ENCODE measurements at regions not wholly inside any gene's neighbourhood (a gene's known extent, or its start where the extent isn't known, plus 50 kb on each side); places are given as distances from the start of the nearest gene placed in this dataset.
A peak's percentile ranks its signal among the peaks of the same experiment; 100 is the strongest.

GRCh38 chr17:27368151-27368795, 74.4 kb downstream of the WSB1 start:
- no peak overlapping the region for H3K27ac ChIP-seq (ENCODE audit: extremely low read depth, low read depth, low read length)
- H3K4me1 ChIP-seq (ENCODE audit: control insufficient read depth, insufficient read depth, low read length), result no peaks in the 10 kb centered on the region
- TF ChIP-seq ZSCAN23 (tag by site-specific recombination; IDR thresholded peaks at IDR 0.05) (no peak), ZNF23 (tag by site-specific recombination; IDR thresholded peaks at IDR 0.05; ENCODE audit: borderline replicate concordance) (no peak), ZNF555 (tag by site-specific recombination; conservative IDR thresholded peaks at IDR 0.05) (no peak), ZIC2 (tag by site-specific recombination; IDR thresholded peaks at IDR 0.05) (peak; percentile 25; the same call in 1 of the 2 replicates), YY1 (tag by site-specific recombination; IDR thresholded peaks at IDR 0.05) (no peak), GFI1B (tag by site-specific recombination; IDR thresholded peaks at IDR 0.05) (no peak), REPIN1 (tag by site-specific recombination; IDR thresholded peaks at IDR 0.05; ENCODE audit: low read depth) (no peak), ZFHX2 (tag by site-specific recombination; conservative IDR thresholded peaks at IDR 0.05) (peak; percentile 24; the same call in 1 of the 2 replicates), ZBTB1 (tag by site-specific recombination; IDR thresholded peaks at IDR 0.05) (no peak), ZBTB10 (tag by site-specific recombination; IDR thresholded peaks at IDR 0.05) (no peak), ZBTB49 (tag by site-specific recombination; IDR thresholded peaks at IDR 0.05; ENCODE audit: low read depth) (no peak), ZNF221 (tag by site-specific recombination; IDR thresholded peaks at IDR 0.05; ENCODE audit: borderline replicate concordance) (no peak), ZNF423 (tag by site-specific recombination; IDR thresholded peaks at IDR 0.05) (no peak), ZNF548 (tag by site-specific recombination; IDR thresholded peaks at IDR 0.05) (no peak), ZNF248 (tag by site-specific recombination; IDR thresholded peaks at IDR 0.05) (no peak), KLF1 (tag by site-specific recombination; IDR thresholded peaks at IDR 0.05) (no peak), ZNF660 (tag by site-specific recombination; IDR thresholded peaks at IDR 0.05) (no peak)
- ChIA-PET CTCF (interaction anchor here (0.6 to 4.9 kb wide), 2 partner anchors 9 to 12 kb away, joined by 4 to 24 read pairs; no protein-coding TSS in a partner anchor), POLR2A (no interaction called here)
- no peak overlapping the region for H3K4me3 ChIP-seq (ENCODE audit: low read depth, low read length)
- H3K9me3 ChIP-seq (ENCODE audit: control insufficient read depth, insufficient read depth, low read depth, low read length), result no peaks in the 10 kb centered on the region
- H3K36me3 ChIP-seq (ENCODE audit: control insufficient read depth in 2 of 2, insufficient read depth in 1 of 2, low read length in 2 of 2), result no peaks in the 10 kb centered on the region

GRCh38 chr17:27368980-27369379, 75.1 kb downstream of the WSB1 start:
- POLR2A ChIA-PET, result no interaction called here
- no peak overlapping the region for H3K27ac ChIP-seq (ENCODE audit: extremely low read depth, low read depth, low read length)
- H3K9me3 ChIP-seq (ENCODE audit: control insufficient read depth, insufficient read depth, low read depth, low read length), result no peaks in the 10 kb centered on the region
- TF ChIP-seq ZNF518A (tag by site-specific recombination; conservative IDR thresholded peaks at IDR 0.05; ENCODE audit: low read depth) (no peak), ZFP41 (tag by site-specific recombination; IDR thresholded peaks at IDR 0.05; ENCODE audit: borderline replicate concordance) (no peak), ZNF677 (tag by site-specific recombination; IDR thresholded peaks at IDR 0.05) (no peak), ZNF623 (tag by site-specific recombination; IDR thresholded peaks at IDR 0.05) (no peak)
- CTCF ChIA-PET, result interaction anchor here (0.6 to 4.9 kb wide), 4 partner anchors 11 to 385 kb away, joined by 3 to 24 read pairs (median 3); no protein-coding TSS in a partner anchor
- H3K36me3 ChIP-seq (ENCODE audit: control insufficient read depth in 2 of 2, insufficient read depth in 1 of 2, low read length in 2 of 2), result no peaks in the 10 kb centered on the region
- H3K4me3 ChIP-seq (ENCODE audit: low read depth, low read length), result no peak overlapping the region
- no peaks in the 10 kb centered on the region for H3K4me1 ChIP-seq (ENCODE audit: control insufficient read depth, insufficient read depth, low read length)
